Stimulated activated CD8-positive, alpha-beta memory T cell treated with anti-CD3 and anti-CD28 coated beads, Interleukin-4, amount 100 ng/mL, for 1 hour (primary cell): ENCODE measurements at regions not wholly inside any gene's neighbourhood (a gene's known extent, or its start where the extent isn't known, plus 50 kb on each side); places are given as distances from the start of the nearest gene placed in this dataset.
"Not testable (repeated sequence)": the region's sequence is repeated elsewhere in the genome, so short reads cannot be mapped to it uniquely, and the experiment has no call there.

Experiments used
- DNase-seq, 2 donors: peaks; one replicate each; pipeline ENCODE4 v3.0.0-alpha.2; 2020; ENCODE audit warnings: low read depth in 2 of 2, low spot score in 1 of 2

DNA sequence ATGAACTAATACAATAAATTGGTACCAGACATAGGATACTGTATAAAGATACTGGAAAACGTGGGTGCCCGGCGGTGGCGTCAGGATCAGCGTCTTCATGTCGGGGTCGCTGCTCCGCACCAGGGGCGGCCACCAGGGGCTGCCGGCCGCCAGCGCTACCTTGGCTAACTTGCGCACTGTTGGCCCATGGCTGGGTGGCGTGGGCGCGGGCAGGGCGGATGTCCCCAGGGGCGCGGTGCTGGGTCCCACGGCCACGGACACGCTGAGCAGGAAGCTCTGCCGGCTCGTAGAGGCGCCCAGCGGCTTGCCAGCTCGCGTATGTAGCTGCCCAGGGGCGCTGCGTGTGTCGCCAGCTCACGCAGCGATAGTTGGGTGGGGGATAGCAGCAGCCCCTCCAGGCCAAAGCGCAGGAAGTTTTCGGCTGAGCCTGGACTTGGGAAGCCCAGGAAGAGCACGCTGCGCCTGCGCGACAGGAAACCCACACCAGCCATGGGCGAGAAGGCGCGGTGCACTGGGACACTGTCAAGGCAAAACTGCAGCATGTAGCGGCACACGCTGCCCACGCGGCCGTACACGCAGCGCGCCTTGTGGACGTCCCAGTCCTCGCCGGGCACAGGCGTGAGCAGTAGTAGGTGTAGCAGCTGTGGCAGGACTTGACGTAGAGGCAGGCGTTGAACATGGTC lies 299.9 kb downstream of the CCDC74A start:
- no peak for DNase-seq

DNA sequence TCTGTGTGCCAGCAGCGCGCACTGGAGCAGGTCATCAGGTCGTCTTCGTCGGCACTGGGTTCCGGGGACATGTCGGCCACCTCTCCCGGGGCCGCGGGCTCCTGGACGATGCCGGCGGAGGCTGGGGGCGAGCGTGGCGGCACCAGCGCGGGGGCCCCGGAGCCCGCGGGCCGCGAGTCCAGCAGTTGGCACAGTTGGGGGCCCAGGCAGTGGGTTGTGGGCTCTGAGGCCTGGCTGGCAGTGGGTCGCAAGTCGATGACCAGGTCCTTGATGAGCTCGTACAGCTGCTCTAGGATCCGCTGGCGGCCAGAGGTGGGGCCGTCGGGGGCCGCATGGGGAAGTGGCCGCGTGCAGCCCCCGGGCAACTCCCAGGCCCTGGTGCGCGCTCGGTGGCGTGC lies 300.5 kb downstream of the CCDC74A start:
- DNase-seq = no peak

DNA sequence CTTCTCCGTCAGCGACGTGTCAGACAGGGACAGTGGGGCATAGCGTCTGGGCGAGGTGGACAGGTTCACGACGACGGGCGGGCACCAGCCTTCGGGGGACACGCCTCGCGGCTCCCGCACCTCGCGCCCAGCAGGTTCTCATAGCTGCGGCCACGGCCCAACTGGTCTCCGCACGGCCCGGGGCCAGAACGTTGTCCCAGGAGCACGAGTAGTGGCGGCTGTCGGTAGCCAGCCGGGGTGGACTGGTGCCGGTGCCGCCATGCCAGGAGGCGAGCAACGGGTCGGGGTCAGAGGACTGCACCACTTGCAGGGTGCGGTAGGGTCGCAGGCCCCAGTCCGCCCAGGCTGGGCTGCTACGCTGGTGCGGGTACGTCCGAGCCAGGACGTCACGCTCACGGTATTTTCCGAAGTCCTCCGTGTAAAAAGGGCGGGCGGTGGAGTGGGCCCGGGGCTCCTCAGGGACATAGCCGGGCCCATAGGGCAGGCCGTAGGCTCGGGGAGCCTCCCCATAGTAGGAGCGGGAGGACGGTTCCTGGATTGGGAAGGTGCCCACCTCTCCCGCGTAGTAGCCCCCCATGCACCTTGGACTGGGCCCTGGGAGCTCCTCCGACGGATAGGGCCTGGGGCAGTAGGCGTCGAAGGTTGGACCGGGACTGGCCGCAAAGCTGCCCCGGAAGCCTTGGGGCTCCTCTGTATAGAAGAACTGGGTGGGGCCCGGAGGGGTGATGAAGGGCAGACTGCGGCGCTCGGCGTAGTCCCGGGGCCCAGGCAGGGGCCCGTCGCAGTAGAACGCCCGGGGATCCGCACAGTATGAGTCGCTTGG lies 301.2 kb downstream of the CCDC74A start:
- not testable (repeated sequence) for DNase-seq

DNA sequence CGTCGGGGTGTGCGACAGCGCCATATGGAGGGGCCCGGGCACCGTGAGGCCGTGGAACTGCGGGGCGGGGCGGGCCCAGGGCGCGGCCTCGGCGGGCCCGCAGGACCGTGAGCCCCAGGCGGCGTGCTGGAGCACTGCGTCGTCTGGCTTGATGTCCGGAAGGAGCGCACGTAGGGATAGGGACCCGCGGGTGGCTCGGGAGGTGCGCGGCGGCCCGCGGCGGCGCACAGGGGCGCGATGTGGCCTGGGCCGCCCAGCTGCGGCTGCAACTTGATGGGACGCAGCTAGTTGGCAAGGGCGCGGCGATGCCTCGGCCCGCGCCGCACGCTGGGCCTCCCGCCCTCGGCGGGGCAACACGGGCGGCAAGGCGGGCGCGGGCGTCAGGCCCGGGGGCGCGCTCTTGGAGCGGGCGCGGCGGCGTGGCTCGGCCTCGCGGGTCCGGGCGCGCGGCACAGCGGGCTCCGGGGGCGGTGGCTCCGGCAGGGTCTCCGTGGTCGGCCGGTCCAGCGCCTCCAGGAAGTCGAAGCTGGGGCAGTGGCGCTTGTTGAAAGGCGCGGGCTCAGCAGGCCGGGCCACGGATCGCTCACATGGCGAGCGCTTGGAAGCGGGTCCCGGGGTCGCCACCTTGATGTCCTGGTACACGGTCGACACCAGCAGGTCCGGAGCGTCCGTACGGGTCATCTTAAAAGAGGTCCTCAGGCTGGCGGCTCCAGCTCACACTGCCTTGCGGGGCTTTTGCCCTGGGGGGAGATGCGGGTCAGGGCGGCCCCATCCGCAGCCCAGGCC lies 302.0 kb downstream of the CCDC74A start:
- DNase-seq = not testable (repeated sequence)

DNA sequence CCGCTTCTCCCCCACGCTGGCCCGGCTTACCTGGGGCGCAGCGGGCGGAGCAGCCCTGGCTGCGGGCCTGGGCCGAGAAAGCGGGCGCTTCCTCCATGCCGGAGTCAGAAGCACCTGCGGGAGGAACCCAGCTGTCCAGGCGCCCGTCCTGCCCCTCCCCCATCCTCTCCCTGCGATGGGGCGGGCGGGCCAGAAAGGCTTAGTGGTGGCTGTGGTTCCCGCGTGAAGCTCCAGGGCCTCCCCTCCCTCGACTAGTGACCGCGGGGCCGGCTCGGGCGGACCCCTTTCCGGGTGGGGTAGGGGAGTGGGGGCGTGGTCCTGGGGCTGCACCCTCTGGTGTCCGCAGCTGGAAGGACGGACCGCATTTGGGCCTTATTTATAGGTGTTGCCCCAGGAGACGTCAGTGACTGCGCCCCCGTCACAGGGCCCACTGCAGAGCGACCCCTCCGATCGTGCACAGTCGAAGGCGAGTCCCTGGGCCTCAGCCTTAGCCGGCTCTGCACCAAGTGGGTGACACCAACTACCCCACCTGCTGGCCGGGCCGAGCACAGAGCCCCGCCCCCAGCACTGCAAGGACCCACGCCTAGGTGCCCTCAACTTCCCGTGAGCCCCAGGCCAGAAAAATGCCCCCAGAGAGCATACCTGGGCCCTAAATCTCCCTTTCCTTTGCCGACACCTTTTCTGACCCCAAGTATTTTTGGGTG lies 302.7 kb downstream of the CCDC74A start:
- not testable (repeated sequence) for DNase-seq

DNA sequence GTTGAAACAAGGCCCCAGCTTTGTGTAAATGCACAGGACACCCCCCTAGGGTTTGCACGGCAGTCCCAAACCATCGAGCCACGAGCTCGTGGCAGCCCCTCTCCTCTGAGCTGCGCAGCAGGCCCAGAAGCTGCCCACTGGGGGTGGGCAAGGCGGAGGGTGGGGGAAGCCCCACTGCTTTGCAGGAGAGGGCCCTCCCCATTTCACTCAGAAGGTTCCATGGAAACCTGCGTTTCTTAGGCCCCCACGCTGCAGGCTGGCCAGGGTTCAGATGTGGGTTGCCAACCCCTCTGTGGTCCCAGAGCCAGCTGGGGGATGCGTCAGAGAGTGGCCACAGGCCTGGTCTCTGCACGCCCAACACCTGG lies 303.2 kb downstream of the CCDC74A start:
- not testable (repeated sequence) for DNase-seq

DNA sequence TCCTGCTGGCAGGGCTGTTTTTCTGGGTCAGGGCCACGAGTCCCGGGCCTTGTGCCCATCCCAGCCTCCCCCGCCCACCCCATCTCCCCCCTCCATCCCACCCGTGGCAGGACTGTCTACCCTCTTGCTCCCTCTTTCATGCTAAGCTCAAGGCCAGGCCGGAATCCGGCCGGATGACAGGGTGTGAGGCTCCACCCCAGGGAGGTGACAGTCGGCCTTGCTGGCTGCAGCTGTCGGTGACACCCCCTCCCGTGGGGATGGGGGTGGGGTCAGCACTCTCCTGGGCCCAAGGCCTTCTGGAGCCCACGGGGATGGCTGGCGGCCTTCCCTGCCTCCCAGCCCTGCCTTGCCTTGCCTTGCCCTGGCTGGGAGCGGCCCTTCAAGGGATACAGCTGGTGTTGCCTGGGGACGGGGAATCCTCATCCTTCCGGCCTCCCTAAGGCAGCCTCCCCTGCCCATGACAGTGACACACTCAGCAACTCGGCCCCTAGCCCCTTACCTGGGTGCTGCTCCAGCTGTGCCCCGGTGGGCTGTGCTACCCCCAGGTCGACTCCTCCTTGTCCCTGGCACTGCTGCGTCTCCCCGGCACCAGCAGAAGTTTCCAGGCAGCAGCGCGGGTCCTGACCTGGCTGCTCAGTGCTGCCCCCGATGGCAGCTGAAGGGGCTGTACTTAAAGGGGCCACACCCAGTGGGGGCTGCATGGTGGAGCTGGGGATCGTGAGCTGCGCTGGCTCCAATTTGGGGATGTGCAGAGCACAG lies 303.9 kb downstream of the CCDC74A start:
- DNase-seq = not testable (repeated sequence)

DNA sequence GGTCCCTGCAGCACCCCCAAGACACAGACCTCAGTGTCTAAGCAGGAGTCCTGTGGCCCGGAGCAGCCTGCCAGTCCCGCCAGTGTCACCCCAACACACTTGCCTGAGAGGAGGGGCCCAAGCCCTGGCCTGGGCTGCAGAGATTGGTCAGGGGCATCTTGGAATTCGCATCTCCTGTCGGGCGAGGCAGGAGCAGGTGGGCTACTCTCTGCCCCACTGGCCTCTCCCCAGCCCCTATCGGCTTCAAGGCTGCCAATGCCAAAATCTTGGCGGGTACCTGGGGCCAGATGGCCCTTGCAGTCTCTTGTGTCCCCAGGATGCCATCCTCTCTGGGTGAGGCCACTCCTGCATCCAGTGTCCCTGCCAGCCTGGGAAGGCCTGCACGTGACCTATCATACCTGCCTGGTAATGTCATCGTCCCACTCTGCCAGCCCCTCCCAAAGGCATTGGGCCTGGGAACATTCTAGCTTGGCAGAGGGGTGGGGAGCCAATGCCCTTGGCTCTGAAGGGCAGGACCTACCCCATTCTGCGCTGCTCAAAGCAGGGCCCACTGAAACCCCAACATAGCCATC lies 304.6 kb downstream of the CCDC74A start:
- DNase-seq = not testable (repeated sequence)

DNA sequence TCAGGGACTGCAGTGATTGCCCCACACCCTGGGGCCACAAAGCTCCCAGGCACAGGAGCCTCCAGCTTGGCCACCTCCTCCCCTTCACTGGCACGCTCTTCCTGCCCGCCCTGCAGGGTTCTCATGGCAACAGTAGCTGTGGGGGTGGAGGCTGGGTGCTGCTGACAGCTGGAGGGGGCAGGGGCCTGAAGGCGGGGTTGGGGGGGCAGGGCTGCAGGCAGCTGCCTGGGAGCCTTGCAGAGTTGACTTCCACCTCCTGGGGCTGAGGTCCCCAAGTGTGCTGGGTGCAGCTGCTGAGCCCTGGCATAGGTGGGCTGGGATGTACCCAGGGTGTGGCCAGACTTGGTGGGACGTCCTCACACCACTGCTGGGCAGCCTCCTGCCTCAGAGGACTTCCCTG lies 305.2 kb downstream of the CCDC74A start:
- DNase-seq = not testable (repeated sequence)

DNA sequence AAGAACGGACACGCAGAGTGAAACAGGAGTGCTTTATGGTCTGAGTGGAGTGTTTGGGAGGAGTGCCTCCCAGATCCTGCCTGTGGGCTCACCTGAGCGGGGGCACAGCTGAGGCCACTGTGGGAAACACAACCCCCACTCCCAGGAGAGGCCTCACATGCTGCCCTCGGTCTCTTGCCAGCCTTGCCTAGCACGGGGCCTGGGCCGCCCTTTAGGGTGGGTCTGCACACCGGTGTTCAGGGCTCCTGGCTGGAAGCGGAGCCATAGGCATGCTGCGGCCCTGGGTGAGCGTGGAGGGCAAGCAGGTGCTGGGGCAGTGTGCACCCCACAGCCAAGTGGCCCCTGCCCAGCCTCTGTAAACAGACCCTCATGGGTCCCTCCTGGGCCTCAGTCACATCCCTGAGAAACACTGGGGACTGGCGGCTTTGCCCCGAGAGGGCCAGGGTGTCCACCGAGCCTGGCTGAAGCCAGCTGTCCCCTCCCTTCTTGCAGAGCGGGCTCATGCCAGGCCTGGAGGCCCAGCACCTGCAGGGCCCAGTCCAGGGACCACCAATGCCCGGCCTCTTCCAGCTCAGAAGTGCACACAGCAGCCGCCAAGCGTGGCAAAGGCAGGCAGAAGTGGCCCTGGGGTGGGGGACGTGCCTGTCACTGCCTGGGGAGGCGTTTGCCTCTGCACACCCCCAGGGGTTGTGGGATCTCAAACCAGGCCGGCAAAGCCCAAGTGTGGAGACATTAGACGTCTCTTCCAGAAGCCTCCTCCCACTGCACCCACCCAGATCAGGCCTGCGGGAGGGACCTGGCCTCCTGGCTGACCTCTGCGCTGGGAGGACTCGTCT lies 305.9 kb downstream of the CCDC74A start:
- DNase-seq = not testable (repeated sequence)

DNA sequence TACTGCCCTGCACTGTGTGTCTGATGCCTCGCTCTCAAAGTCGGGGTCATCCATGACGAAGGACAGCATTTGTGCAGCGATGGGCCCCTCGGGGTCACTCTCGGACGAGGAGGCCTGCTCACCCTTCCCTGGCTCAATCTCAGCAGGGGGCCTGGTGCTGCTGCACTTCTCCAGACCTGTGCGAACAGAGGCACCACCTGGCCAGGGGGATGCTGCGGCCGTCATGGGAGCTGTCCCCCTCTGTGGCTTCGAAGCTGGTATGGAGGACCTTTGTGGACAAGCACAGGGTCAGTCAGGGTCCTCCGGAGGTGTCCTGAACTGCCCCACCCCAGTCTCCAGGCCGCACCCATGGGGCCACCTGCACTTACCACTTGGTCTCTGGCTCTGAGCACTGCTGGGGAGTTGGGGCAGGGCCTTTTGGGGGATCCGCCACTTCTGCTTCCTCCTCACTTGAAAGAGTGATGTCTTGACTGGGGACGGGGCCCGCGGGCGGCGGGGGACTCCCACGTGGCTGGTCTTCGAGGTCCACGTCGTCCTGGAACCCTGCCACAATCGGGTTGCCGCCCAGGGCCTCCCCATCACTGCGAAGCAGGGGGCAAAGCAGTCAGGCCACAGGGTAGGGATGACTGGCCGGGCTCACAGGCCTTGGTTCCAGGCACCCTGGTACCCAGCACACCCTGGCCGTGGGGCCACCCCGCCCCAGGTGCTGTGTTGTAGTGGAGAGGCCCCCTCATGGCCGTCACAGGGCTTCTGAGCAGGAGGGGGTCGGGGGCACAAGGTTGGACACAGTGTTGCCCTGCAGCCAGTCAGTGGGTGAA lies 306.7 kb downstream of the CCDC74A start:
- DNase-seq = not testable (repeated sequence)

DNA sequence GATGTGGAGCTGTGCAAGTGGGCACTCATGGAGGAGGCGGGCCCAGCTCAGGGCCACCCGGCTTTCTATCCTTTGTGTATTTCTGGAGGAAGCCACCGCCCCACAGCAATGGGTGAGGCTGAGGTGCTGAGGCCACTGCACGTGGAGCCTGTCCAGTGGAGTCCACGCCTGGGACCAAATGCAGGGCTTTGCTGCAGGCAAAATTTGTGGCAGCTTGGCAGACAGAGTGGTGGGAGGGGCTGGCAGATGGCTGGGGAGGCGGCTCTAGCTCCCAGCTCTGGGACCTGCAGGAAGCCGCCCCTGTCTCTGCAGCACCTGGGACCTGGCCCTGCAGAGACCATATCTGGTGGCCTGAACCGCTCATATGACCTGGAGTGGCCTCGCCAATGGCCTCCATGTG lies 307.3 kb downstream of the CCDC74A start:
- not testable (repeated sequence) for DNase-seq

DNA sequence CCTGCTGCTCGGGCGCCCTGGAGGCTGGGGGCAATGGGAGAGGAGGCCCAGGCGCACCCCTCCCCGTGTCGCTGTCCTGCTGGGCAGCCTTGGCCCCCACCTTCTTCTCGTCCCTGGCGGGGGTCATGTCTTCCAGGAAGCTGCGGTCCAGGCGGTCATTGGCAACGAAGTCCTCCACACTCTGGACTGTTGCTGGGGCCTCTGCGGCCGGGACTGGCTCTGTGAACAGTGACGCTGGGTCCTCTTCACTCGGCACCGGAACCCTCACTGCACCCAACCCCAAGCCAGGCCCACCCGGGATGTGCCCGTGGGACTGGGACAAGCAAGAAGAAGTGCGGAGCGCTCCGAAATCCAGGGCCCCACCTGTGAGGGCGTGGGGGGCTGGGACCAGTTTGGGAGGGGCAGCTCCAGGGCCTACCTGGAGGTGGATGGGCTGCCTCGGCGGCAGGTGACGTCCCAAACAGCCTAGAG lies 308.0 kb downstream of the CCDC74A start:
- DNase-seq = no peak

DNA sequence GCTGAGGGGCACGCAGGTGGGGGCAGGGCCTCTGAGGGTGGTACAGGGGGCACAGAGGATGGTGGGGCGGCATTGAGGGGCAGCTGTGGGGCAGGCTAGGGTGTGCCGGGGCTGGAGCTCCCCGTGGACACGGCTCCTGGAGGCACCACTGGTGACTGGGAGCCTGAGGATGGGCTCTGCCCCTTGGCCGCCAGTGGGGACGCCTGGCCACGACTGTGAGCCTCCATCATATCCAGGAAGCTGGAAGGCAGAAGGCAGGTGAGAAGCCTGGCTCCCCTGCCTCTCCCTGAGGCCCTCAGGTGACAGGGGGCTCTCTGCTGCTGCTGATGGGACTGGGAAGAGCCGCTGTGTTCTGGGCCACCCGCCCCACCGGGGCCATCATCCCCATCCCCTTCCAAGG lies 308.4 kb downstream of the CCDC74A start:
- not testable (repeated sequence) for DNase-seq

DNA sequence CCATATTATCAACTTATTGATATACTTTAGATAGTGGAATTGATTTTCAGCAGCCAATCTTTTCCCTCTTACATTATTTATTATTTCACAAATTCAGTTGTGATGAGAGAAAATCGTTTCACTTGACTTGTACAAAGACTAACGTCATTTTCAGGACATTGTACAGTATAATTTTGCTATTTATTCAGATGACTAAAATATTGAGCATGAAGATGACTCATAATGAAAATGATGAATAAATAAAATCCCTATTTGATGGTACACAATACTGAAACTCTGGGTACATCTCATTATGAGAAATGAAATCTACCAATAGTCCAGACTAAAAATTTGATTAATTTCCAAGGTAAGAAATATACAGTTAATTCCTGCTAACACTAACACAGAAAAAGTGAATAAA lies 316.4 kb downstream of the CCDC74A start:
- DNase-seq = not testable (repeated sequence)

DNA sequence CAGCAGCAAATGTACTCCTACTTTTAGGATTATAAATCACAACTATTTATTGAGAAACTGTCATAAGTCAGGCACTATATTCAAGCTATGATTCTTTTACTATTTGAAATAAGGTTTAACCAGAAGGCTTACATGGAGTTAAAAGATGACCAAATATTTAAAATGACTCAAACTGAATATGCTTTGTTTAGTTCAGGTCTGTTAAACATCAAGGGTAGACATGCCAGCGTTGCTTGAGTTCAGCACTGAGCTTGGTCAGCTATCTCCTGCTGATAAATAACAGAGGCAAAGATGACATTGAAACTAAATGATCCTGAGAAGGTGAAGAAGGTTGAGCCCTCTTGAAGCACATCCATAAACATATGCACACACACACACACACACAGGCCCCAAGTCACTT lies 305.6 kb downstream of the ANKRD30BL start:
- not testable (repeated sequence) for DNase-seq

DNA sequence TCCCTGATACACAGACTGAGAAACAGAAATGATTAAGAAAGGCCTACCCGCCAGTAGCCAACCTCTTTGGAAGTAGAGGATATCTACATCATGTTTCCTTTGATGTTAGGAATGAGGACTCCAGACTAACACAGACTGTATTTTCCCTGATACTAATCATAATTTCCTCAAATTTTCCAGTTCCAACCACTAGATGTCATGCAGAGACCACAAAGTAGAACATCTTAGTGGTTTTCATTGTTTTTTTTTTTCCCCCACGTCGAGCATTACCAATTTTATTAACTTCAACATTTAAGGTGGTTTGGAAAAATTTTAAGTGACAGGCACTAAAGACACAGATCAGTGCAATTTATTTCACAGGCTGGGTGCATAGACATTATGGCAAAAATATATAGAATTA lies 303.6 kb downstream of the ANKRD30BL start:
- DNase-seq = not testable (repeated sequence)
